IPS DF 19.7 (cell line): ENCODE measurements at regions not wholly inside any gene's neighbourhood (a gene's known extent, or its start where the extent isn't known, plus 50 kb on each side); places are given as distances from the start of the nearest gene placed in this dataset.

Source experiments
- DNase-seq: peaks from one replicate; pipeline ENCODE4 v3.0.0-alpha.2; 2013; ENCODE audit warnings: low read depth, low spot score

GRCh38 chr12:77354766-77355362 lies 289.5 kb upstream of the E2F7 start:
- DNase-seq = no peak

DNA sequence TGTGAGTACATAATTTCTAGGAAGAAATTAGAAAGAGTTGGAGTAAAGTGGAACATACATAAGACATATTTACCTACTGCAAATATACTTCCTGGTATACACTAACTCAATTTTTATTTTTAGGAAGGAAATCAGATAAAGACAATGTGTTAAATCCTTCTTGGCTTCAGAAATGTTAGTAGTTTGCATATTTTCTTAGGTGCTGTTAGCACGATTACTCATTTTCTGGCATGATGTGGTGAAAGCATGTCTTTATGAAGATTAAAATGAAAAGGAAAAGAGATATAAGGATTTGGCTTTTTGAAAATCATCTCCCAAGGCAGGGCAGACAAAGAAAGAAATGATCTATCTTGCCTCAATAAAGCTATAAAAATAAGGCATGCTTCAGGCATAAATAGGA lies 287.6 kb upstream of the E2F7 start:
- no peak for DNase-seq

GRCh38 chr12:77351860-77352259 lies 286.5 kb upstream of the E2F7 start:
- no peak for DNase-seq

GRCh38 chr12:77349689-77350370 lies 284.5 kb upstream of the E2F7 start:
- no peak for DNase-seq

- no peak for DNase-seq
Measured at GRCh38 chr12:77347017-77347416, 281.6 kb upstream of the E2F7 start.

- no peak for DNase-seq
Measured at GRCh38 chr12:77345336-77345735, 280.0 kb upstream of the E2F7 start.

DNA sequence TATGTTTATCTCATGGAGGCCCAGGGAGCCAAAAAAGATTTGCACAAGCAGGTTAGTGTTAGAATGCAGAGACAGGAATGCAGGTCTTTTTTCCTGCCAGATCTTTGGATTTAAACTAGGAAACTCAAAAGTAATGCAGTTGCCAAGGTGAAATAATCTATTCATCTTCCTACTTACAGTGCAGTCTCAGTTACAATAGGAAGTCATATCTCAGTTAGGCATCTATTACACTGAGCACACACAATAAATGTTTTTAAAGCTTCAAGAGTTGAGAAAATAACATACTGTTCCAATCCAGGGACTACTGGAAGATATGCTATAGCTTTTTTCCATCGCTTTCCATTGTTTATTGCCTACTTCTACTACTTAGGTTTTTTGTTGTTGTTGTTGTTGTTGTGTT lies 279.3 kb upstream of the E2F7 start:
- DNase-seq = no peak

GRCh38 chr12:77343291-77343690 lies 277.9 kb upstream of the E2F7 start:
- no peak for DNase-seq

DNA sequence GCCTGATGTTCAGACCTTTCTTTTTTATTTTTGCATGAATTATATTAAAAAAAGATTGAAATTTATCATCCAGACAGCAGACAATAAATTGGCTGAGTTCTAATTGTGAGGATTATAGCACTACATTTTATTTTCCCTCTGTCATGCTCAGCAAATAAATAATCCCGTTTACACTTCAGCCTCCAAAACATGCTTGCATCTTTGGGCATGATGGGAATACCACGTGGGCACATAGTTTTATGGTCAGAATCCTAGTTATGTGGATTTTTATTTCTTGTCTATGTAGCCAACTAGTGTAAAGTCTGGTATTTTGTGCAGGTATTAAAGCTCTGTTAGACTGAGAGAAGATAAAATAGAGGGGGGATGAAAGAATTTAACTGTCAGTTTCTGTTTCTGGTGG lies 276.9 kb upstream of the E2F7 start:
- no peak for DNase-seq

GRCh38 chr12:77339610-77340009 lies 274.2 kb upstream of the E2F7 start:
- DNase-seq = no peak

- no peak for DNase-seq
Measured at GRCh38 chr12:77337362-77337761, 272.0 kb upstream of the E2F7 start.

DNA sequence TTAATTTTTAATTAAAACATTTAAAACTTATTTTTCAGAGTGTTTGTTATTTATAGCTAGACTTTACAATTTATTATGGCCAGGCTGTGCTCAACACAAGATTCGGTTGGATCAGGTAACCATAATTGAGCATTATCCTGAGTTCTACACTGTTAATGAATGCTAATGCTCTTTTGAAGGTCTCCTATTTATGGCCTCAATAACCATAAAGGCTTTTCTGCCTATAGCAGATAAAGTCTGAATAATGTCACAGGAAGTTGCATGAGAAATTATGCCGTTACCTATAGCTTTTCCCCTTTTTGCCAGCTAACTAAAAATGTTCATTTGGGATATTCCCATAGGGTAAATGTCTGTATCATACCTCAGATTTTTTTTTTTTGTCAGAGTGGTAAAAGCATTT lies 269.4 kb upstream of the E2F7 start:
- no peak for DNase-seq

GRCh38 chr12:77328326-77328725 lies 263.0 kb upstream of the E2F7 start:
- DNase-seq = no peak

DNA sequence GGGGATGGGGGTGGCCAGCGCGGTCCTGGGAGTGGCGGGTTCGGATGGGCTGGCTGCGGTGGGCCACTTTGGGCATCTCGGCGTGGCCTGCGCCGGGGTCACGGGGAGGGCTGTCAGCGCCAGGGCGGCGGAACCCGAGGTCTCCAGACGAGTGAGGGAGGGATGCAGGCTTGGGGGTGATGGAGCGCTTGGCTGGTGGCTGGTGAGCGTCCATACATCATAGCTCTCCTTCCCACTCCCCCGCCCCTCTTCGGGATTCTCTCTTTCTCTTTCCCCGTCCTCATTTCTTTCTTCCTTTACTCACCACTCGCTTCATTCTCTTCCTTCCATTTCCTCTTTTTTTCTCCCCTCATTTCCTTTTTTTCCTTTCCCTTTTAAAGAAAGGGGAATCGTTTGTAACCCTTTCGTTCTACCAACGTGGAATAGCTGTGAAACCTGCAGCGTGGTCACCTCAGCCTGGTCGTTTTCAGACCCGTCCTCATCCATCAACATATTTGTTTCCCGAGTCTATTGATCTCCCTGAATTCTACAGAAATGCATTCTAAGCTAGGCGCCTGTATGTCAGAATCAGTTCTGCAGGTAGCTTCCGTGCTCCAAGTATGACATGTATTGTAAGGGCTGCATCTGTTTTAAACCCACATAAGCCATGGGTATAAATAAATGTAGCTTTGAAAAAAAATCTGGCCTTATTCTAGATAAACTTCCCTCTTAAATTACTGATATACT lies 260.3 kb upstream of the E2F7 start:
- no peak for DNase-seq

DNA sequence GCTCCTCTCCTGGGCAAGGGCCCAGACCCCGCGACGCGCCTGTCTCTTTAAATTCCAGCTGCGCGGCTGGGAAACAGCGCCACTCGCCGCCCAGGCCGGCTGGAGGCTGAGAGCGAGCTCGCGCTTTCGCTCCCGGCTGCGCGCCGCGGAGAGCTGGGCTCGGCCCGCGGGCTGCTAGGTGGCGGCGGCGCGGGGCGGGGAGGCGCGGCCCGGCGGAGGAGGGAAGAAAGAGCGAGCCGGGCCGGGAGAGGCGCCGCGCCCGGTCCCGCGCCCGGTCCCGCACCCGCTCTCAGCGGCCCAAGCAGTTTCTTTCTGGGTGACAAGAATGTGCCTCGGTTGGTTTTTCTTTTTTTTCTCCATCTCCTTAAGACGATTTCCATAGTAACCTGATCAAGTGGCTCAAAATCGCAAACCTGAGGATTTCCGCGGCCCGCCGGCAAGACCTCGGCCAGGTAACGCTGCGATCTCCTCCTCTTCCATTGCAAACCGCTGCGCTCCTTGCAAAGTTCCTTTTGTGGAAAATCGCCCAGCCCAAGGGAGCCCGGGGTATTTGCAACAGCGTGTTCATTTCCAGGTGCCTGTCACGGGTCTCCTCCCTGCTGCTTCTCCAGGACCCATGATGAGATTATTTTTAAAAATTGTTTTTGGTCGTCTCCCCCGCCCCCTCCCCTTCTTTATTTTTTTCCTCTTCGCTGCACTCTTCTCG lies 259.5 kb upstream of the E2F7 start:
- DNase-seq = peak; percentile 50

DNA sequence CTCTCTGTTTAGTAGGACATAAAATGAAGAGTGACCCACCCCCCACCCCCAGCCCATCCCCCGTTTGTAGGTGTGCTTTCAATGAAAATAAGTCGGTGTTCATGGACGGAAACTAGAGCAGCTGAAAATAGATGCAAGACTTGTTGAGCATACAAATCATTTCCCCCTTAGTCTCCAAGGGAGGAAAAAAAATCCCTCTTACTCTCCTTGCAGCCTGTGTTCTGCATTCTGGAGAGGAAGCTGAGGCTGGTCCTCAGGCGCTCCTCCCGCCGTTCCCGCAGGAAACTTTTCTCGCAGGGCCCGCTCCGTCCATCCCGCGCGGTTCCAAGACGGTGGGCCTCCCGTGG lies 259.0 kb upstream of the E2F7 start:
- DNase-seq = no peak

GRCh38 chr12:77323788-77324415 lies 258.5 kb upstream of the E2F7 start:
- DNase-seq = no peak

GRCh38 chr12:77319166-77319565 lies 253.8 kb upstream of the E2F7 start:
- no peak for DNase-seq

DNA sequence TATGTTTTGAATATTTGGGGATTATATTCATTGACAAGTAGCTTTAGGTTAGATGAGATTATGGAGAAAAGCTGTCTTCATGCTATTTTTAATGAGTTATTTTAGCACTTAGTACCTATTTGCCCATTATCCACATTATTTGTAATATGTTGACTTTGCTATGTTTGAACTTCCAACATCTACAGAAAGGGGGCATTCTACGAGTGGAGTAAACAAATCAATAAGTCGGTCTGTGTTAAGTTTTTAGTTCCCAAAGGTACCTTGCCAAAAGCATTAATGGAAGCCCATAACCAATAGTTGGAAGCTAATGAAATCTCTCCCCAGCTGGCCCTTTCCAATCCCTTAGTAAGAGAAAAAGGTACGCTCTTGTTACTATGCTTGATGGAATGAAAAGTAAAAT lies 250.0 kb upstream of the E2F7 start:
- DNase-seq = no peak

DNA sequence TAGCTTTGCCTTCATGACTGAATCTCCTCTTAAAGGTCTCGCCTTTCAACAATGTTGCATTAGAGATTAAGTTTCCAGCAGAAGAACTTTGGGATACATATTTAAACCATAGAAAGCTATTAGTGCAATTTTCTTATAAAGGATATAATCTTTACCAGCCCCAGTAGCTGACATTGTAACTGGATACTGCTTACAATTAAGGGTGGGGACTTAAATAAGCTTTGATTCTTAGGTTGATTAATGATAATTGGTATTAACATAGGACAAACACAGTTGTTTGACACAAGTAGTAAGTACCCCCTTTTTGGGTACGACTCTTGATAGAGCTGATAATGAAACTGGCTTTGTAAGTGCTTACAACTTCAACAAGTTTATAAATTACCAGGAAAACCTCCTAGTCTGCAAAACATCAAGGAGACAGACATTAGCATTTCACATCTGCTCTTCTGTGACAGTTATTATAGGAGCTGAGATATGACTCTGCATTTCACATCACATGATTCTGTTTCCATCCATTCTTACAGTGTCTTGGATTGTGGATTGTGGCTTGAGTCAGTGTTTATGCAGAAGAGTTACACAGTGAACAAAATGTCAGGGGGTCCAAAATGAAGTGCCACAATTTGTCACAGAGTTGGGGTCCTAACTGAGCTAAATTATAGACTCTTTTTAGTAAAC lies 249.1 kb upstream of the E2F7 start:
- no peak for DNase-seq

GRCh38 chr12:77308056-77308455 lies 242.7 kb upstream of the E2F7 start:
- no peak for DNase-seq

- no peak for DNase-seq
Measured at GRCh38 chr12:77300811-77301210, 235.4 kb upstream of the E2F7 start.
